GM23338 (cell line): ENCODE measurements at regions not wholly inside any gene's neighbourhood (a gene's known extent, or its start where the extent isn't known, plus 50 kb on each side); places are given as distances from the start of the nearest gene placed in this dataset.

Source experiments
- ATAC-seq: fragments of 200-7000 bp; cut with Tn5 transposase; 3 replicates; pipeline ENCODE4 v1.9.1; 2020
- DNase-seq: peaks from one replicate; pipeline ENCODE4 v3.0.0-alpha.2; 2015; ENCODE audit warnings: low spot score
- H2AFZ ChIP-seq: fragments of 200-600 bp; sonication (generic); 2 replicates; pipeline ENCODE4 v1.8.0; 2016; ENCODE audit warnings: antibody characterized with exemption, mild to moderate bottlenecking, moderate library complexity
- H3F3A ChIP-seq: fragments of 200-600 bp; sonication (generic); replicated peaks from 2 replicates; pipeline ENCODE4 v1.8.0; 2017; ENCODE audit warnings: antibody characterized with exemption, mixed run types, low read depth
- H3K27ac ChIP-seq: fragments of 200-600 bp; sonication (generic); 2 replicates; pipeline ENCODE4 v1.6.1; 2016; ENCODE audit warnings: low read depth
- H3K27me3 ChIP-seq: fragments of 200-600 bp; sonication (generic); 2 replicates; pipeline ENCODE4 v1.8.0; 2016; ENCODE audit warnings: mild to moderate bottlenecking, mixed run types, moderate library complexity; ENCODE audit not compliant: insufficient read depth
- H3K36me3 ChIP-seq: fragments of 200-600 bp; sonication (generic); 2 replicates; pipeline ENCODE4 v1.8.0; 2016; ENCODE audit warnings: mild to moderate bottlenecking; ENCODE audit not compliant: insufficient read depth
- H3K4me1 ChIP-seq: fragments of 200-600 bp; sonication (generic); 2 replicates; pipeline ENCODE4 v1.8.0; 2016; ENCODE audit warnings: mild to moderate bottlenecking, moderate library complexity; ENCODE audit not compliant: insufficient read depth
- H3K4me2 ChIP-seq: fragments of 200-600 bp; sonication (generic); 2 replicates; pipeline ENCODE4 v1.7.1; 2017; ENCODE audit warnings: mixed run types
- H3K4me3 ChIP-seq: fragments of 200-600 bp; sonication (generic); 2 replicates; pipeline ENCODE4 v1.6.1; 2016; ENCODE audit warnings: mixed run types
- H3K79me2 ChIP-seq: fragments of 200-600 bp; sonication (generic); replicated peaks from 2 replicates; pipeline ENCODE4 v1.8.0; 2017; ENCODE audit warnings: mild to moderate bottlenecking; ENCODE audit not compliant: insufficient read depth
- H3K9me2 ChIP-seq: fragments of 200-600 bp; sonication (generic); 2 replicates; pipeline ENCODE4 v1.8.0; 2017; ENCODE audit not compliant: insufficient read depth
- H4K20me1 ChIP-seq: fragments of 200-600 bp; sonication (generic); replicated peaks from 2 replicates; pipeline ENCODE4 v1.8.0; 2017; ENCODE audit warnings: mild to moderate bottlenecking; ENCODE audit not compliant: insufficient read depth
- H3K27ac Mint-ChIP-seq: 2 replicates; pipeline ENCODE4 v1.8.0; 2020; ENCODE audit warnings: inconsistent platforms, mild to moderate bottlenecking, moderate library complexity, mixed read lengths
- H3K27me3 Mint-ChIP-seq: 3 replicates; pipeline ENCODE4 v1.8.0; 2022; ENCODE audit warnings: low read depth, mild to moderate bottlenecking, moderate library complexity, mixed read lengths, inconsistent platforms; ENCODE audit not compliant: insufficient read depth, poor library complexity
- H3K36me3 Mint-ChIP-seq: 3 replicates; pipeline ENCODE4 v1.8.0; 2021; ENCODE audit warnings: low read depth, mild to moderate bottlenecking, inconsistent platforms, moderate library complexity, mixed read lengths
- H3K4me1 Mint-ChIP-seq: 3 replicates; pipeline ENCODE4 v1.8.0; 2020; ENCODE audit warnings: mild to moderate bottlenecking, inconsistent platforms, mixed read lengths
- H3K4me3 Mint-ChIP-seq: 3 replicates; pipeline ENCODE4 v1.8.0; 2021; ENCODE audit warnings: moderate library complexity, mild to moderate bottlenecking, inconsistent platforms, mixed read lengths
- H3K9me3 Mint-ChIP-seq: 3 replicates; pipeline ENCODE4 v1.8.0; 2020; ENCODE audit warnings: moderate library complexity, mild to moderate bottlenecking, inconsistent platforms, mixed read lengths
- CTCF ChIP-seq, 2 experiments: fragments of 200-600 bp in 1 of 2; sonication (generic) in 1 of 2; conservative IDR thresholded peaks; 2 replicates each; pipeline versions ENCODE4 v1.5.1 to v1.6.1; 2016 to 2017; ENCODE audit warnings: antibody characterized with exemption in 2 of 2, low read depth in 2 of 2, mild to moderate bottlenecking in 2 of 2, moderate library complexity in 1 of 2
- ETS1 ChIP-seq: IDR thresholded peaks from 2 replicates; pipeline ENCODE4 v1.6.1; 2016; ENCODE audit warnings: antibody characterized with exemption
- EZH2 ChIP-seq: fragments of 200-600 bp; sonication (generic); IDR thresholded peaks from one replicate; pipeline ENCODE4 v1.8.0; 2017; ENCODE audit warnings: antibody characterized with exemption, mild to moderate bottlenecking, low read depth; ENCODE audit not compliant: unreplicated experiment
- EZH2phosphoT487 ChIP-seq: fragments of 200-600 bp; sonication (generic); IDR thresholded peaks from one replicate; pipeline ENCODE4 v1.8.1; 2018; ENCODE audit warnings: antibody characterized with exemption; ENCODE audit not compliant: unreplicated experiment
- POLR2AphosphoS5 ChIP-seq: IDR thresholded peaks from 2 replicates; pipeline ENCODE4 v1.6.1; 2016; ENCODE audit warnings: antibody characterized with exemption, low read depth
- REST ChIP-seq: IDR thresholded peaks from one replicate; pipeline ENCODE4 v1.6.1; 2018; ENCODE audit warnings: antibody characterized with exemption; ENCODE audit not compliant: unreplicated experiment
- ZNF114 ChIP-seq: fragments of 250-450 bp; sonication (Bioruptor Pico); IDR thresholded peaks from 2 replicates; pipeline ENCODE4 v1.5.0; 2020; ENCODE audit warnings: mild to moderate bottlenecking, moderate library complexity
- ZNF462 ChIP-seq: fragments of 250-450 bp; sonication (Bioruptor Pico); IDR thresholded peaks from 2 replicates; pipeline ENCODE4 v1.5.0; 2020; ENCODE audit warnings: mild to moderate bottlenecking, moderate library complexity

GRCh38 chr1:234981758-234982157, 146.9 kb downstream of the TOMM20 start:
- Histone ChIP-seq H3K27me3 (no peaks in the 10 kb centered on the region), H4K20me1 (no peaks in the 10 kb centered on the region), H2AFZ (no peak overlapping the region), H3K9me2 (no peaks in the 10 kb centered on the region), H3K4me3 (no peak overlapping the region), H3K36me3 (no peaks in the 10 kb centered on the region), H3K79me2 (no peaks in the 10 kb centered on the region), H3K27ac (no peak overlapping the region), H3F3A (no peaks in the 10 kb centered on the region; the same call in 1 of the 2 replicates), H3K4me1 (peaks cover 20% of the 10 kb centered on the region), H3K4me2 (no peak overlapping the region)
- H3K4me1 Mint-ChIP-seq = peaks cover 22% of the 10 kb centered on the region
- no peak for TF ChIP-seq ZNF114 (CRISPR knock-in tag)
- peaks cover 7% of the 10 kb centered on the region for H3K27me3 Mint-ChIP-seq
- no peak overlapping the region for H3K4me3 Mint-ChIP-seq
- no peaks in the 10 kb centered on the region; the same call in 2 of the 3 replicates for H3K9me3 Mint-ChIP-seq
- peaks cover 2% of the 10 kb centered on the region; the same call in 1 of the 3 replicates for H3K36me3 Mint-ChIP-seq
- H3K27ac Mint-ChIP-seq = no peak overlapping the region
- DNase-seq (no peak), ATAC-seq (no peak)

GRCh38 chr1:234980645-234981396, 147.8 kb downstream of the TOMM20 start:
- Histone ChIP-seq H3K9me2 (no peaks in the 10 kb centered on the region), H3K79me2 (no peaks in the 10 kb centered on the region), H4K20me1 (no peaks in the 10 kb centered on the region), H3K27ac (no peak overlapping the region), H3K4me2 (no peak overlapping the region), H3K36me3 (no peaks in the 10 kb centered on the region), H3K4me1 (peaks cover 13% of the 10 kb centered on the region), H3F3A (no peaks in the 10 kb centered on the region; the same call in 1 of the 2 replicates), H3K4me3 (no peak overlapping the region), H3K27me3 (no peaks in the 10 kb centered on the region), H2AFZ (no peak overlapping the region)
- H3K27ac Mint-ChIP-seq = no peak overlapping the region
- DNase-seq = no peak
- peaks cover 18% of the 10 kb centered on the region for H3K4me1 Mint-ChIP-seq
- no peaks in the 10 kb centered on the region; the same call in 2 of the 3 replicates for H3K9me3 Mint-ChIP-seq
- ATAC-seq = no peak
- H3K36me3 Mint-ChIP-seq = no peaks in the 10 kb centered on the region
- no peak overlapping the region for H3K4me3 Mint-ChIP-seq
- peaks cover 7% of the 10 kb centered on the region for H3K27me3 Mint-ChIP-seq
- TF ChIP-seq EZH2phosphoT487 = no peak
- TF ChIP-seq POLR2AphosphoS5 = no peak
- no peak for TF ChIP-seq CTCF (conservative IDR thresholded peaks at IDR 0.05; ENCODE audit: low read depth in 2 of 2)
- no peak for TF ChIP-seq REST
- TF ChIP-seq EZH2 = no peak
- TF ChIP-seq ZNF462 (CRISPR knock-in tag) = no peak
- no peak for TF ChIP-seq ETS1
